RWPE2 (cell line): ENCODE measurements at regions not wholly inside any gene's neighbourhood (a gene's known extent, or its start where the extent isn't known, plus 50 kb on each side); places are given as distances from the start of the nearest gene placed in this dataset.

Source experiments
- ATAC-seq: fragments of 200-7000 bp; cut with Tn5 transposase; 3 replicates; pipeline ENCODE4 v1.9.1; 2021; ENCODE audit warnings: low read depth
- DNase-seq: peaks from one replicate; pipeline ENCODE4 v3.0.0-alpha.2; 2020; ENCODE audit warnings: low spot score
- H3K27ac ChIP-seq: fragments of 450-650 bp; 2 replicates; pipeline ENCODE4 v1.5.1; 2017; ENCODE audit warnings: mild to moderate bottlenecking; ENCODE audit not compliant: poor library complexity, severe bottlenecking
- H3K27me3 ChIP-seq: fragments of 250-450 bp; sonication (Bioruptor Pico); 2 replicates; pipeline ENCODE4 v1.5.1; 2021; ENCODE audit warnings: mild to moderate bottlenecking, moderate library complexity; ENCODE audit not compliant: insufficient read depth, poor library complexity, severe bottlenecking
- H3K36me3 ChIP-seq: fragments of 250-450 bp; sonication (Bioruptor Pico); 2 replicates; pipeline ENCODE4 v1.5.1; 2020; ENCODE audit warnings: low read depth, mild to moderate bottlenecking, moderate library complexity
- H3K4me1 ChIP-seq: fragments of 250-450 bp; sonication (Bioruptor Pico); 2 replicates; pipeline ENCODE4 v1.5.1; 2021; ENCODE audit warnings: mild to moderate bottlenecking, moderate library complexity; ENCODE audit not compliant: insufficient read depth, poor library complexity, severe bottlenecking
- H3K4me3 ChIP-seq: fragments of 250-450 bp; sonication (Bioruptor Pico); 2 replicates; pipeline ENCODE4 v1.5.1; 2021; ENCODE audit warnings: mild to moderate bottlenecking, moderate library complexity; ENCODE audit not compliant: severe bottlenecking
- H3K9me3 ChIP-seq: fragments of 250-450 bp; sonication (Bioruptor Pico); 2 replicates; pipeline ENCODE4 v1.5.1; 2021; ENCODE audit warnings: mild to moderate bottlenecking, moderate library complexity; ENCODE audit not compliant: severe bottlenecking
- TF ChIP-seq, protein P1 (sequence below): fragments of 450-650 bp; IDR thresholded peaks from one replicate; pipeline ENCODE4 v1.5.1; 2017; ENCODE audit warnings: mild to moderate bottlenecking, moderate library complexity; ENCODE audit not compliant: poor library complexity, severe bottlenecking

DNA sequence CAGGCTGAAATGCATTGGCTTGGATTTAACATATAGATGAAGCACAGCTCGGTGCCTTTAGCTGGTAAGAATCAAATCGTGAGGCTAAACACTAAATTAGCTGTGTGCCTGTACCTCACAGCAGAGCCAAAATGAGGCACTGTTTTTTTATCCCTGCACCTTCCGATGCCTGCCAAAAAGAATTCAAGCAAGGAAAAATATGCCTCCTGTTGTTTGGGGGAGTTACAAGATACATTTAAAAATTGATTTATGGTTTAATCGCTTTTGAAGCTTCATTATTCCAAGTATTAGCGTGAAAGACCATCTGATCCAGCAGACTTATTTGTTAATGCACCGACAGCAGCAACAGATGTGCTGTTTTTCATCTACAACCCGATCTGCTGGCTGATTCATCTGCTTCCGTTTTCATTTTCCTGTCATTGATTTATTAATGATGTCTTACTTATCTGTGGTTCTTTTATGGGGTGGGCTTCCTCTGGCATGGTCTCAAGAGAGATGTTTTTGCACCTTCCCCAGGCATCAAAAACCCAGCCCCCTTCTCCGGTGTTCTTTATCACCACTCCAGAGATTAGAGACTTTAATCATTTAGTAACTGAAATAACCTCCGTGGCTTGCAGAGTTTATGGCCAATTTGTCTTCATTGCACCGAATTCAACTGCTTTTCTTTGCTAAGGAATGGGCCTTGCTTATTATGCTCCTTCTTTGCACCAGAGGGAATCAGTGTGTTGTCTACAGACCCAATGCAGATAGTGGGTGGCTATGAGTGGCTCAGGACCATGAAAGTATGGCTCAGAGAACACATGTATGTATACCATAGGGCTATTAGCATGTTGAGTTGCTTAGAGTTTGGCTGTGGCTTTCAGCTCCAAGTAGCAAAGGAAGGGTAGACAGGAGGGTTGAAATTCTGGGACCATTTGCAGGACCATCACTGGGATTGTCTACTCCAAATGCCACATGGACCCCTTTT lies 166.8 kb upstream of the TMEM260 start:
- H3K27me3 ChIP-seq: peaks cover 5% of the 10 kb centered on the region
- no peak overlapping the region for H3K4me3 ChIP-seq
- no peak for DNase-seq
- H3K27ac ChIP-seq: no peak overlapping the region
- TF ChIP-seq, protein P1, sequence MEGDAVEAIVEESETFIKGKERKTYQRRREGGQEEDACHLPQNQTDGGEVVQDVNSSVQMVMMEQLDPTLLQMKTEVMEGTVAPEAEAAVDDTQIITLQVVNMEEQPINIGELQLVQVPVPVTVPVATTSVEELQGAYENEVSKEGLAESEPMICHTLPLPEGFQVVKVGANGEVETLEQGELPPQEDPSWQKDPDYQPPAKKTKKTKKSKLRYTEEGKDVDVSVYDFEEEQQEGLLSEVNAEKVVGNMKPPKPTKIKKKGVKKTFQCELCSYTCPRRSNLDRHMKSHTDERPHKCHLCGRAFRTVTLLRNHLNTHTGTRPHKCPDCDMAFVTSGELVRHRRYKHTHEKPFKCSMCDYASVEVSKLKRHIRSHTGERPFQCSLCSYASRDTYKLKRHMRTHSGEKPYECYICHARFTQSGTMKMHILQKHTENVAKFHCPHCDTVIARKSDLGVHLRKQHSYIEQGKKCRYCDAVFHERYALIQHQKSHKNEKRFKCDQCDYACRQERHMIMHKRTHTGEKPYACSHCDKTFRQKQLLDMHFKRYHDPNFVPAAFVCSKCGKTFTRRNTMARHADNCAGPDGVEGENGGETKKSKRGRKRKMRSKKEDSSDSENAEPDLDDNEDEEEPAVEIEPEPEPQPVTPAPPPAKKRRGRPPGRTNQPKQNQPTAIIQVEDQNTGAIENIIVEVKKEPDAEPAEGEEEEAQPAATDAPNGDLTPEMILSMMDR: no peak
- no peaks in the 10 kb centered on the region for H3K4me1 ChIP-seq
- ATAC-seq: no peak
- no peaks in the 10 kb centered on the region for H3K36me3 ChIP-seq
- H3K9me3 ChIP-seq: no peaks in the 10 kb centered on the region

DNA sequence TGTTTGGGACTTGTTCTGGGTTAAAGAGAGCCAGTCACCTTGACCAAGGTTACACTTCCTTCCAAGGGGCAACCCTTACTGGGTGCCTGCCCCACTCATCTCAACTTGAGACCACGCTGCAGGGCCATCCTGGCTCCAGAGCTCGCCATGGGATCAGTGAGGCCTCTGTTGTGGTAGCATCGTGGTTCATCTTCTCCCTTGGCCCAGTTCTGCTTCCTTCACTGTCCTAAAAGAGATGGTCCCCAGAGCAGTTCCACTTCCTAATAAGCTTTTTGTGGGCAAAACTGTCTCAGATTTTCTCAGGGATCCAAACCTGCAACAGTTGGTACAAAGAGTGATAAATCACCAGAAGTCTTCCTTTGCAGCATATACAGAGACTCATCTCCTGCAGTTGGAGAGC lies 165.9 kb upstream of the TMEM260 start:
- Histone ChIP-seq H3K36me3 (no peaks in the 10 kb centered on the region), H3K4me3 (no peak overlapping the region), H3K27me3 (peaks cover 5% of the 10 kb centered on the region), H3K9me3 (no peaks in the 10 kb centered on the region), H3K27ac (no peak overlapping the region), H3K4me1 (no peaks in the 10 kb centered on the region)
- TF ChIP-seq, protein P1: no peak
- ATAC-seq (no peak), DNase-seq (no peak)

DNA sequence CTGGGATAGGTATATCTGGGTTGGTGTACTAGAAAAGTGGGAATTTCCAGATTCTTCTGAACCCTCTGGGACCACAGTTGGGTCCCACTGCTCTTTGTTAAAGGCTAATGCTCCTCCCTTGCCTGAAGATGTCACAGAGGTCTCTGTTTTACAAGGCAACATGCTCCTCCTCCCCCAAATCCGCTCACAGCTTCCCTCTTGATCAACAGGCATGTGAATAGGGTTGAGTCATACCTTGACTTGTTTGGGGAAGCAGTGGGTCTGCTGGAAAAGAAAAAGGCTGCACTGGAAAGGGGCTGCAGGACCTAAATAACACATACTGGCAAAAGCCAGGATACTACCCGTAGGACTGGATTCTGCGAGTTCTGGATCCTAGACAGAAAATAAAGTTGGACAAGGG lies 165.4 kb upstream of the TMEM260 start:
- H3K36me3 ChIP-seq: no peaks in the 10 kb centered on the region
- H3K27ac ChIP-seq: no peak overlapping the region
- no peak for DNase-seq
- no peak for ATAC-seq
- TF ChIP-seq, protein P1: no peak
- no peaks in the 10 kb centered on the region for H3K4me1 ChIP-seq
- no peak overlapping the region for H3K4me3 ChIP-seq
- H3K9me3 ChIP-seq: no peaks in the 10 kb centered on the region
- H3K27me3 ChIP-seq: peaks cover 5% of the 10 kb centered on the region

DNA sequence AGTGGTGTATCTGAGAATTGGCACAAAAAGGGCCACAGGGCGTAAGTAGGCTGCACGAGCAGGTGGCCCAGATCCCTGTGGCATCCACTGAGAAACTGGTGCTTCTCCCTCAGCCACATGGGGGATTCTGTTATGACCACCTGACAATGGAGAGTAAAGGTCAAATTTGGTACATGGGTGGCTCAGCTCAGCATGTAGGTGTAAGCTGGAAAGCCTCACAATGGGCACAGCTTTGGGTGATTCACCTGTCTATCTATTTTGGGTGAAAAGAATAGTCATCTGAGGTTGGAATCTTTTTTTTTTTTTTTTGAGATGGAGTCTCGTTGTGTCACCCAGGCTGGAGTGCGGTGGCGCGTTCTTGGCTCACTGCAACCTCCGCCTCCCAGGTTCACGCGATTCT lies 163.4 kb upstream of the TMEM260 start:
- H3K9me3 ChIP-seq: no peaks in the 10 kb centered on the region
- H3K4me3 ChIP-seq: no peak overlapping the region
- ATAC-seq (no peak), DNase-seq (no peak)
- TF ChIP-seq, protein P1: no peak
- no peaks in the 10 kb centered on the region for H3K4me1 ChIP-seq
- H3K27me3 ChIP-seq: no peaks in the 10 kb centered on the region
- H3K27ac ChIP-seq: no peak overlapping the region
- H3K36me3 ChIP-seq: no peaks in the 10 kb centered on the region

DNA sequence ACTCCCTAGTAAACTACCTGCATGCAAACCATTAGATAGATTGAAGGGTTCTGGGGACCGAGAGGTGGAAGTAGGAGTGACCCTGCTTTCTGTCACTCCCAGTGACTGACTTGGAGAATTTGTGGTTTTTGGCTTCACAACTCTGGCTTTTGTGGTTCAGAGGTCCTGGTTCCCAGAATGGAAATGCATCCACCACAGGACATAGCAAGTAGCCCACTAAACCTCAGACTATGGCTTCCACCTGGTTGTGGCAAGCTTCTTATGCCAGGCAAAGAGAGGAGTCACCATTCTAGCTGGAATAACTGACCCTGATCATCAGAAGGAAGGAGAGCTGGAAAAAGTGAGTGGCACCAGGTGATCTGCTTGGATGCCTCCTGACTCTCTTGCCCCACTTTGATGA lies 162.4 kb upstream of the TMEM260 start:
- Histone ChIP-seq H3K4me3 (no peak overlapping the region), H3K4me1 (no peaks in the 10 kb centered on the region), H3K27me3 (no peaks in the 10 kb centered on the region), H3K9me3 (no peaks in the 10 kb centered on the region), H3K27ac (no peak overlapping the region), H3K36me3 (no peaks in the 10 kb centered on the region)
- ATAC-seq (no peak), DNase-seq (no peak)
- TF ChIP-seq, protein P1: no peak
